GM19328 (cell line): ENCODE measurements at regions not wholly inside any gene's neighbourhood (a gene's known extent, or its start where the extent isn't known, plus 50 kb on each side); places are given as distances from the start of the nearest gene placed in this dataset.

Experiments
- ATAC-seq: cut with Tn5 transposase; IDR thresholded peaks from one replicate; pipeline ENCODE4 v1.9.1; 2021; ENCODE audit warnings: mild to moderate bottlenecking, moderate library complexity; ENCODE audit not compliant: unreplicated experiment

DNA sequence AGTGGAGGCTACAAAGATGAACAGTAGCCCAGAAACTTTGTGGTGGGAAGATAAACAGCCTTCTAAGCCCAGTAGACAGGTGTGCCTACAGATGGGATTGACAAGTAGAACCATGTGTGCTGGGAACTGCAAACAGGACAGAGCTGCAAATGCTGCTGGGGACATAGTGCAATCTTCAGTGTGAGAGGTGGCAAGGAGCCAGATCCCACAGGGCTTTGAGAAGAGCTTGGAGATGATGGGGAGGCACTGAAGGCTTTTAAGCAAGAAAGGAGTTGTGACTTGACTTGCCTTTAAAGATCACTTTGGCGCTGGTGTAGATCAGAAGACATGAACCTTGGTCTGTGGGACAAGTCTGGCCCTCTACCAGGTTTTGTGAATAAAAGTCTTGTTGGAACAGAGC lies 675.2 kb downstream of the ACTL7B start:
- no peak for ATAC-seq

DNA sequence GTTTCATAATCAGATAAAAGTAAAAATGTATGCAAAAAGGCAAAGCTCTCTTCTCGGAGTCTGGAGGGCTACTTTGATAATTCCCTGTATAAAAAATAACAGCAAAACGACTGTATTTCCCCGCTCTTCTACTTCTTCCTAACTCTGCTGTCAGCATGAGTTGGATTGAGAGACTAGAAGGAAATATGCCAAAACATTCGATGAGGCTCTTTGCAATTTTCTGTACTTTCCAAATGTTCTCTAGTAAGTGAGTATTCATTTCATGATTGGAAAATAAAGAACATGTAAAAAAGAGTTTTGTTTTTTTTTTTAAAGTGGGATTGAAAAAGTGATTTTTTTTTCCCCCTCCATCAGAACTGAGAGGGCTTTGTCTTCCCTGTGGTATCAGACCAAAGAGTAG lies 677.5 kb downstream of the ACTL7B start:
- ATAC-seq: no peak

DNA sequence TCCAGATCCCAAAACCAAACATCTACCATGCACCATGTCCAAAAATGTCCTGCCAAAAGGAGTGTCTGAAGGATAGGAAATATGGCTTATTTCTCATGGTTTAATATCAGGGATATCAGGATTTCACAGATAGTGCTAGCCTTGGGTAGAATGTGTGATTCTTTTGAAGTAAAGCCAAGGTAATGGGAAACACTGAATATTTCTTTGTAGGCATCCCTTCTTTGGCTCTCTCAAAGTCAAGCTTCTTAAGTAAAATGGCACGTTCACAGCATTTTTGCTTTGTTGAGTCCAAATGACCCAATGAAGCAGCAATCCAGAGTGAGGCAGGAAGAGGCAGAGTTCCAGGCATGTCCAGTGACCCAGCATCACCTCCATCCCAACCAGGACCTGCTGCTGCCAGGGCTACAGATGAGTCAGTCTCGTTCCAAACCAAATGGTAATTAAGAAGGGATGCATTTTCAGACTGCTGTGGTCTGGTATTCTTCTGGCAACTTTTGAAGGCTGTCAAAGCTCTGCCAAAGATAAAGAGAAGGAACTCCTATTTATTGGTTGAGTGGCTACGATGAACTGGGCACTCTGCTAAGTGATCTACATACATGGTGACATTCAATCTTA lies 678.8 kb upstream of the KLF4 start:
- ATAC-seq: no peak

DNA sequence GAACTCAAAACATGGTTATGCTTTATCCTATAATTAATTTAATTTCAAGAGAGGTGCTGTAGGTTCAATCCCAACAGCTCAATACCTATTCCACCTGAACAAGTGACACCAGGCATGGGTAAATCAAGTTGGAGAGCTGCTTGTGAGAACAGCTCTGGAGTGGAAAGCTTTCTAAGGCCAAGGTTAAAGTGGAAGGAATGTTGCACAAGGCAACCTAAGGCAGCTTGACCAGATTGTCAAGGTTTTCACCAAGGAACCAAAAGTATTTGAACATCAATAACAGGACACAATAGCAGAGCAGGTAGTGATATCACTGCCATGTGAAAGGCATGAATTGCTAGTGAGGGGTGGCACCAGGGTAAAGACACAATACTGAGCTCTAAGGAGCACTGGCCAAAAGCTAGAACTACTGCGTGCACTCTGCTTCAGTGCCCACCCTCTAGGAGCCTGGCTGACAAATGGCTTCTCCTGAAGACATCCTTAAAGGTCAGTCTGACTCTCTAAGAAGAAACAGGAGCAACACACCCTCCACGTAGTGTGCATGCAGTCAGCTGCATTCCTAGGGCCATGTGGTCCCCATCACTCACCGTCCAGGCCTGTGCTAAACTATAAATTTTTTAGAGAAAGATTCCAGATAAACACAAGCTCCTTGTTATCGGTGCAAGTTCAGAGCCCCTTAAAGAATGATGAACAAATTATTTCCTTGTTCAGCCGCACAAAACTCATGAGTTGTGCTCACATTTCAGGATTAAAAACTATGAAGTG lies 677.7 kb upstream of the KLF4 start:
- ATAC-seq: no peak

DNA sequence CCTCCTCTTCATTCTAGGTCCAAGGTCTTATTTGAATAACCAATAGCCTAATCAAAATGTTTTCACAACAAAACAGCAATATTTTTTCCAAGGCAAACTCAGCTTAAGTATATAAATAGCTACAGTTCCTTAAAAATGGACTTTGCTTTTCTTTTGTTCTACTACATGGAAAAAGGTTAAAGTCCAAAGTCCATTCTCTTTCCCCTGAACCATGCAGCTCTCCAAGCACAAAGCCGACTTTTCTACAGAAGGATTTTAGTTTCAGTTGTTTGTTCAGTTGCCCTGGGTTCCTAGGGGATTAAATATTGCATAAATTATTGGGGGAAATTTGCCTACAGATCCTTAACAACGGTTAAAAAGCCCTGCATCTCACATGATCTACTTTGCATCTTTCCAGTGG lies 677.0 kb upstream of the KLF4 start:
- ATAC-seq: no peak

DNA sequence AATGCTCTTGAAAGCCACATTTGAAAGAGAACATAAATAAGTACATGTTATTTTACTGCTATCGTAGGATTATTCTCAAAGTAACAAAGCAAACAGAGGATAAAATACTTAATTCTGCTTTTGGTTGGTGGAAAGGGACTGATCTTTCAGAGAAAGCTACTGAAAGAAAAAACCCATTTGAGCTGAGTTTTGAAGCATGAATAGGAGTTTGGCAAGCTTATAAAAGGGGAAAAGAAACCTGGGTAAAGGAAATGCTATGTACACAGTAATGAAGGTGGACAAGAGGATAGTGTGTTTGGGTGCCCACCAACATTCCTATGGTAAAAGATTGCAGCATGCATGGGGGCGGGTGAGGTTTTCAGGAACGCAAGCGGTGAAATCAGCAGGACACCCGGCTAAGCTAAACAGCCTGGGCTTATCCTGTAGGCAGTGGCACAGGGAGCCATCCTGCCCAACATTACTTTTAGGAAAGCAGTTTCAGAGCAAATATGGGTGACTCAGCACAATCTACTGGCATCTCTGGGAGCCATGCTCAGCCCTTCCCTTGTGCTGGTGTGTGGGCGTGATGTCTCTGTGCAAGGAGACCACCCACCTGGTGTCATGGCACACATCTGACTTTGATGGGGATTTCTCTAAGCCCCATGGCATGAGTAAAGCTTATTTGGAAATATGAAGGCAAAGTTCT lies 673.9 kb upstream of the KLF4 start:
- ATAC-seq: no peak

DNA sequence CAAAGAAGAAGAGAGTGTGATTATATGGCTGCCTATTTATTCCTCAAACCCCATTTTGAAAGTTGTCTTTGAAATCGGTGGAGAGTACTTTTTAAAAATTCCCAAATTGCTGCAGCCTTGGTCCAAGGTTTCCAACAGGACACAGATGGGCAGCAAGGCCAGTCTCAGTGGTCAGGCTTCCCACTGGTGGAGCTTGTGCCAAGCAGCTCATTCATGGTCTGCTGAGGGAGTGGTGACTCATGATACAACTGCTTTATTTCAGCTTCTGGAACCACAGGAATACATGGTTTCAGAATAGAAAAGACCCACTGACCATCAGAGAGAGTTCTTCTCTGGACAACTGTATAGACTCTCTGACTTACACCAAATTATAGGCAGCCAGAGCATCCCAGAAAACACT lies 673.1 kb upstream of the KLF4 start:
- ATAC-seq: no peak

DNA sequence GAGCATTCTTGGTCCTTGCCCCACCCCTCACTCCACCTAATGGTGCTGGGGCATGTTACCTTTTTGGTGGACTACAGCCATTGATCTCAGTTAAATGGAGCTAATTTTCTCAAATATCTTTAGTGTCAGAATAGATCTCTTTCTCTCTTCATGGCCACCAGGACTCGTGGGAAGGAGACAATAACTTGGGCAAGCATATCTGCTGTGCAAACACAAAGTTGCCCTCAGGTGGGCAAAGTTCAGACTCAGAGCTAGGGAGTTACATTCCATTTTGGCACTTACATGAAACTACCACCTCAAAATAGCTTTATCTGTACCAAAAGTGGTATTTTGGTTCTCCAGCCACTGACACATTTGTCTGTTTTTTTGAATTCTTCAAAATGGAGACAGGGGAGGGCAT lies 671.9 kb upstream of the KLF4 start:
- ATAC-seq: no peak

DNA sequence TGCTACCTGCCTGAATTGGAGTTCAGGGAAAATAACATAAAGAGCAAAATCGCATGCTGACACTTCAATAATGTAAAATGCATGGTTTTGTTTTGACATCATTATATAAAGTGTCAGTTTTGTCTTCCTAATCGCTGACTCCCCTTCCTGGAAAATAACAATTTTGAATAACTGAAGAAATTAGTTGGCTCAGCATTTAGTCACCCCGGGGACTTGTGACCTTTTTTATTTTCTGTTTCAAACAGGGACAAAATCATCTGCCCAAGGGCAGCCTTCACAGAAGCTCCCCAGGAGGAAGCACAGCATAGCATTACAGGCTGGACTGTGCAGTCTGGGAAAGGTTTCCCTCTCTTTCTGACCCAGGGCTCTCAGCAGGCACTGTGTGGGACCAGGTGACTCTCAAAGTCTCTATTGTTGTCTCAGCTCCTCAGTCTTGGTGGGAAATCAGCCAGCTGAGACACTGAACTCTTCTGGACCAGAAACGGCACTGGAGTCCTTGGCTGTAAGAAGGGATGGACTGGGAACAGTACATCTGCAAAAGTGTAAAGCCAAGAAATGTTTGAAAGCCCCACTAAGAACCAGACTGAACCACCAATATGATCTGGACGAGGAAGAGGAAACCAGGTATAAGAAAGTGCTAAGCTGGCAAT lies 671.3 kb upstream of the KLF4 start:
- no peak for ATAC-seq

DNA sequence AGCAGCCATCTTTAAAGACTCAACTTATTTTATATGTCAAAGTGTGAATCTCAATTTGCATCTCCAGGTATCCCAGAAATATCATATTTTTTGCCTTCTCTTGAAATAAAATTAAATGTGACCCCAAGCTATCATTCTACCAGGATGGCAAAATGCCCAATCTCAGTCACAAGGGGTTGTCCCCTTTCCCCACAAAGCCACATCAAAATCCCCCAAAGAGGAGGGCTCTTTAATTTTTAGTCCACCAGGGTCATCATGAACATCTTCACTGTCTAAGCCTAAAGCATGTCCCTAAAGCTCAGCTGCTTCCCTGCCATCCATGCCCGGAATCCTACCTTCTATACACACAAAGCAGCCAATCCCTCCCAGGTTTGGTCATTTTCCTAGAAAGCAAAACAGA lies 670.5 kb upstream of the KLF4 start:
- ATAC-seq: no peak

DNA sequence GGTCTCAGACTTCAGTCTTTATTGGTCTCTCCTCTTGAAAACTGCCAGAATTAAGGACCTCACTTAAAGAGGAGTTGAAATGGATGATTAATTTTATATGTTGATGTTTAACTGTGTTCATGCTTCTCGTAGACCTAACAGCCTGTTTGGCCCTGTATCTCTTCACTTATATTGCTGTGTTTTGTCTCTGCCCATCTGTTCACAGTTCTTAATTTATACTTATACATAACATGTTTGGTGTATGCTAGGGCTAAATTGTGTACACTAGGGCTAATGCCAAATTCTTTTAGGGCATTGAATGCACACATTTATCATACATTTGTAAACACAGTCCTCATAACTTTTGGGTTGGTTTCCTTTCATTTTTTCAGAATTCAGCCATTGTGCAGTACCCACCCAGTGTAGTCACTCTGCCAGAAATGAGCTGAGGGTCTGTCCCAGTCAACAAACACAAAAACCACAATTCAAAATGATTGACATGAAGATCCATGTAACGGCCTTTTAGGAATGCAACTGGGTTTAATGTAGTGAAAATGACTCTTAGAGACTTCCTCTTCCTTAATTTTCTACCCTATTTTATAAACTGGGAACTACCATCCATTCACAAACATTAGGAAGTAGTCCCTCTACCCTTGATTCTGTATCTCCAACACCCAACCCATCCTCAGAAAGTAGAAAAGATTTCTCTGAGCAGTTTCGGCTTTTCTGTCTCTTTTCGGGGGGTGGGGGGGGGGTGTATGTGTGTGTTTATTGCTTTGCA lies 668.8 kb upstream of the KLF4 start:
- ATAC-seq: no peak

DNA sequence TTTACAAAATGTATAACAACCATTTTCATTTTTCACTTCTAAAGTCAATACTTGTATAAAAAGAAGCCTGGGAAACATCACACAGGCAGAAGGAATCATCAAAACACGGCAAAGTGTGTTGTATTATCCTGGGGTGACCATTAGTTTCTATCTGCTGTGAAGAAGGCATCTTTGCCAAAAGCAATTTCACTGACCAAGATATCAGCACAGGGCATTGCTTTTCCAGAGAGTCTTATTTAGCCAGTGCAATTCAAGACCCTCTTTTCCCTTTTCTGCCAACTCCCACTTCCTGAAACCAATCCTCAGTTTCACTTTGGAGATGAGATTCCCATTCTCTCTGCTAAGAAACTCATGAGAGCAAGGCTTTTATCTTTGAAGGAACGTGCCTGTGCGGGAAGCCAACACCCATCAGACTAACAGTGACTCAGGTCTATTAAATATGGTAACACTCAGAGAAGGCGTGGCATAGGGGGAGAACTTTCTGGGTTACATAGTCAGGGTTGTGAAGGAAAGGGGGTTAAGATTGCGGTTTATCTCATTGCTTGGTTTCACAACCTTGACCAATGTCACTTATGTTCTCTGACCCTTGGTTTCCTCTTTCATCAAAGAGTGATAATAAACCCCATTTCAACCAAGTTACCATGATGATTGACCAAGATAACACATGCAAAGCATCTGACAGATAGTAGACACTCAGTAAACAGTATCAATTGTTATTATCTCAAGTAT lies 666.9 kb upstream of the KLF4 start:
- ATAC-seq: no peak

DNA sequence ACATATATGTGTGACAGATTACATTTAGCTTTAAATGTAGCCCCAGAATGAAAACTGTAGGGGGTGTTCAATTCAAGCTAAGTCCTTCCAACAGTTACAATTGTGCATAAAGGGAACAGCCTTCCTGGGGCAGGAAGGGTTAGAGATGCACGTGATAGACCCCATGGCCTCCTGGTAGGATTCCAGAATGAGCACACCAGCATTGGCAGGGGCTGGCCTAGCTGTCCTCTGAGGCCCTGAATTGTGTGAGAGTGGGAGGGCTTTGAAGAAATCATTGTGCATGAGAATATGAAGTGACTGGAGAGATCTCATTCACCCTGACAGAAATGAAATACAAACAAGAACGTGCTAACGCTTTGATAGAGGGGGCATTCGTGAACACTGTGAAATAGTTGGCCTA lies 663.8 kb upstream of the KLF4 start:
- no peak for ATAC-seq

DNA sequence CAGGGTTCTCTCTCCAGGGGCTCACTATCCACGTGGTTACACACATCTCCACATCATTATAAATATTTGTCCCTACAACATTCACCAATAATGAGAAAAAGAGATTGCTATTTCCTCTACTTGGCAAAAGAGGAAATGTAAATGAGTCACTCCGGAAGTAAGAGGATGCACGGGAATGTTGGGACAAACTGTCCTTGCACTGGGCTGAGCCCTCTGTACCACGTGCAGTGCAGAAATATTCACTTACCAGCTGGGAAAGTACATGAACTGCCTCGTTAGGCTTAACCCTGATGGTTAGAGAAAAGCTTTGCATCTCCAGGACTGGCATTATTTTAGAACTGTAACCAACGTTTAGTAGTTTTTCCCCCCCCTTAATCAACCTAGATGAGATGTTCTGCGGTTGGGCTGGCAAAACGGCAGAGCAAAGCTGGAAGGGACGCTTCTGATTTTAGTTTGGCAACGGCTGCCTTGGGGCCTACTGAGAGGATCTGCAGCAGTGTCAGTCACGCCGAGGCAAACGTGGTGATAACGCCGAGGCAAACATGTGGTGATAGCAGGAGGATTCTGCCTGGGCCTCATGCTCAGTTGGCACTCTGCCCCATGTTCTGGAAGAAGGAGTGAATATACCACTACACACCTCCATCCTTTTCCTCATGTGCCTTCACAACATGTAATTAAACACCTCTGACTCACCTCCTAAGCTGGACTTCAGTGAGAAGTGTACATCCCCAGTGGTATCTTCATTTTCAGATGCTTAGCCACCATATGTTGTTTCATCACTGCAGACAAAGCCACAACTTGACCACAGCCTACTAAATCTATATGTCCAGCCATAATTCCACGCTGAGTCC lies 661.4 kb upstream of the KLF4 start:
- ATAC-seq: no peak

DNA sequence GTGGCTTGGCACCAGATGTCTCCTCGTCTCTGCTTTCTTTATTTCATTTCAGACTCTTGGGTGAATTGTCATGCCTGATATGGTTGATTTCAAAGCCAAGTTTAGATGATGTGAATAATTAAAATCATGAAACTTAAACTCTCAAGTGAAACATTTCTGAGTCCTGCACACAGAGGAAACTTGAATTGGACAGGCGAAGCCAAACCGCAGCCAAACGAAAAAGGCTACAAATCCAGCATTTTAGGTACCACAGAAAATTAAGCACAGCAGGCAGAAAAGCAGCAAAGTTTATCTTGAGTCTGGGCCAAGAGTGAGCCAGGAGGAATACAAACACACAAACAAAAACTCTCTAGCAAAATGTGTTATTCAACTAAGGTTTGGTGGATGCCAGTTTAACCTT lies 659.8 kb upstream of the KLF4 start:
- no peak for ATAC-seq

DNA sequence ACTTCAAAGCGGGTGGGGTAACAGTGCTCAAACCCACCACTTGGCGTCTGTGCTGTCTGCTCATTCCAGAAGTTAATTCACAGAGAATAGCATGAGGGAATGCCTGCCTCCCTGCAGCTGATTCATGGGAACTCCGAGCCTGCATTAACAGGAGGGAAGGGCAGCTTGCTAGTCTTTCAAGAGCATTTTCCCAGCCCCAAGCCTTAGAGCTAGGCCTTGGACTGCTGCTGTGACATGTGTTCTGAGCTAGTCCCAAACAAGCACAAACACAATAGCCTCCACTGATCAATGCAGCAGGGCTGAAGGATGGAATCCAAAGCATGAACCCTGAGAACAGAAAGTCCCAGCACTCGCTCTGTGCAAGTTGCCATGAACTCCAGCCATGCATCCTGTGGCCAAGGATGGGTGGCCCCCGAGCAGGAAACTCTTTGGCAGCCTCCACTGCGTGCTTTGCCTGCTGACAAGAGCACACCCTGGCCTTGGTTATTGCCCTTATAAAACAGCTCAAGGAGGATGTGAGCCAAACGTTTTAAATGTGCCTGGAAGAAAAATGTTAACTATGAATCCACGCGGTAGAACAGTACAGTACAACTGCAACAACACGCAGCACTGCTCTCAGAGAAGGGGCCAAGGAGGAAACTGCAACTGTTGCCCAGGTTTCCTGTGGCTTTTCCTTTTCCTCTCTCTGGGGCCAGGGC lies 653.1 kb upstream of the KLF4 start:
- no peak for ATAC-seq

DNA sequence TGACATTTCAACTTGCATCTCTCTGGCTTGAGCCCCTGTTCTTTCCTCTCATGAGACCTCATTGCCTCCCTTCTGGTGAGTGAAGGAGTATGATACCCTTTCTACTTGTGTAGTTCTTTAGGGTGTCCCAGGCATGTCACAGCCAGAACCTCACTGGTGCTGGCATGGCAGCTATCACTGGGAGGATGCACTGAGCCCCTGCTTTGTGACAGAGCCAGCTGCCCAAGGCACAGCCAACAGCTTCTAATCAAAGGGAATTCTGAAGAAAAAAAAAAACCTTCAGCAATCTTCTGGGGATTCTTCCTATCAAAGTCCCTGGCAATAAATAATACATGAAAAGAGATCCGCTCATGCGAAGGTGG lies 652.6 kb upstream of the KLF4 start:
- ATAC-seq: no peak

DNA sequence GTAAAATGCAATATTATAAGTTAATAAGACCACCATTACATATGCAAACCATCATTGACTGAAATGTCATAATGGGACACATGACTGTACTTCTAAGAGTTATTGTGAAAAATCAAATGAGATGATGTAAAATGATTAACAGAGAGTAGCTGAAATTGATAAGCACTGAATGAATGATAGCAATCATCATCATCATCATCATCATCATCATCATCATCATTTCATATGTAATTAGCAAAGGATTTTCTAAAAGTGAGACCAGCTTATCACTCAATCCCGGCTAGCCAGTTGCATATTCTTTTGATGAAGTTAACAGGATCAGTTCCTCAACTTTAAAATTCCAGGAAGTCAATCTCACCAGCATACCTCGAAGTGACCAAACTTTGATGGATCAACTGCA lies 650.3 kb upstream of the KLF4 start:
- ATAC-seq: no peak

DNA sequence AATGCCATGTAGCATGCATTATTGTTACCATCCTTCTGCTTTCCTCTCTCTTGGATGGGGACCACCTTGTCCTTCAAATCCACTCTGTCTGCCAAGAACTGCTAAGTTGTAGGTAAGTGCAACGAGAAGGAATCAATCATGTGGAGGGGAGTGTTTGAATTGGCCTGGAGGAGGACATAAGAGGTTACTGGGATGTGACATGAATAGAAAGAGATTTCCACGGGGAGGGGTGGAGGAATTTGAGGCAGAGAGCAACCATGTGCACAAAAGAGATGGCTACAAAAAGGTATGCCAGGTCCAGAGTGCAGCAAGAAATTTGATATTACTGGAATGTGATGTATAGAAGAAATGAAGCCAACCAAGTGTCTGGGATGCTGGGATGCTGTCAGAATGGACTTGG lies 648.9 kb upstream of the KLF4 start:
- ATAC-seq: no peak
